Ascending aorta (tissue), 2 donors: ENCODE measurements at regions not wholly inside any gene's neighbourhood (a gene's known extent, or its start where the extent isn't known, plus 50 kb on each side); places are given as distances from the start of the nearest gene placed in this dataset.
"Not testable (repeated sequence)": the region's sequence is repeated elsewhere in the genome, so short reads cannot be mapped to it uniquely, and the experiment has no call there.

Experiments
- DNase-seq, 2 donors: peaks; one replicate each; pipeline ENCODE4 v3.0.0-alpha.2; 2019; ENCODE audit warnings: low spot score in 2 of 2
- H3K27ac ChIP-seq, 2 donors: fragments of 200-600 bp; sonication (generic); one replicate each; pipeline ENCODE4 v1.5.1; 2016 to 2017; ENCODE audit warnings: mild to moderate bottlenecking in 1 of 2
- H3K27me3 ChIP-seq: fragments of 200-600 bp; sonication (generic); one replicate; pipeline ENCODE4 v1.5.1; 2017
- H3K36me3 ChIP-seq, 2 donors: fragments of 200-600 bp; sonication (generic); one replicate each; pipeline ENCODE4 v1.5.1; 2016
- H3K4me1 ChIP-seq, 2 donors: fragments of 200-600 bp; sonication (generic); one replicate each; pipeline ENCODE4 v1.5.1; 2016 to 2017; ENCODE audit warnings: mild to moderate bottlenecking in 1 of 2
- H3K4me3 ChIP-seq, 2 donors: fragments of 200-600 bp; sonication (generic); one replicate each; pipeline ENCODE4 v1.5.1; 2016 to 2017; ENCODE audit warnings: mild to moderate bottlenecking in 1 of 2
- H3K9me3 ChIP-seq, 2 donors: fragments of 200-600 bp; sonication (generic); one replicate each; pipeline ENCODE4 v1.5.1; 2016
- CTCF ChIP-seq, 3 experiments: fragments of 200-600 bp in 2 of 3; fragments of 450-650 bp in 1 of 3; sonication (generic) in 2 of 3; IDR thresholded peaks; one replicate each; pipeline ENCODE4 v1.5.1; 2016 to 2019; ENCODE audit warnings: antibody characterized with exemption in 3 of 3, mild to moderate bottlenecking in 1 of 3, moderate library complexity in 1 of 3
- intact Hi-C: fragments of 100-400 bp; cut with DNase I; formaldehyde crosslinking; loops from one replicate; pipeline ENCODE4 v1.15.1; 2023

- Histone ChIP-seq H3K27me3 (no peaks in the 10 kb centered on the region), H3K9me3 (no peaks in the 10 kb centered on the region), H3K36me3 (no peaks in the 10 kb centered on the region), H3K4me3 (no peak overlapping the region), H3K4me1 (no peaks in the 10 kb centered on the region), H3K27ac (no peak overlapping the region)
- intact Hi-C loops = loop anchor here (1.0 to 5.0 kb wide), 3 partner anchors 408 to 506 kb away; no protein-coding TSS in a partner anchor
- no peak for DNase-seq
- TF ChIP-seq CTCF (IDR thresholded peaks at IDR 0.05) = peak; percentile 37 to 62 (median 45)
Measured at GRCh38 chr11:56841210-56841810, 92.8 kb upstream of the OR9G4 start.

GRCh38 chr11:56827357-56827756, 78.9 kb upstream of the OR9G4 start:
- H3K27me3 ChIP-seq, DNase-seq, H3K9me3 ChIP-seq, H3K36me3 ChIP-seq, intact Hi-C loops, H3K27ac ChIP-seq, H3K4me1 ChIP-seq, H3K4me3 ChIP-seq: not testable (repeated sequence)

DNA sequence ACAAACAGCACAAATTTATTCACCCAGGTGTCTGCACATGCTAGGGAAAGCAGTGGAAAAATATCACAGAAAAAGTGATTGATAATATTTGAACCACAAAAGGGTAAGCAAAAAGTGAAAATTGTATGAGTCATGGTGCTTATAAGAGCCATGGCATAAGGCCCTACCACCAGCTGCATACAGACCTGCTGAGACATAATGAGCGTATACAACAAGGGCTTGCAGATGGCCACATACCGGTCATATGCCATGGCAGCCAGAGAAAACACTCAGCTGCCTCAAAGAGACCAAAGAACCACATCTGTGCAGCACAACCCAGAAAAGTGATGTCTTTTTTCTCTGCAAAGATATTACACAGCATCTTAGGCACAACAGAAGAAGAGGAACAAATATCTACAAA, 71.4 kb upstream of the OR9G4 start:
- H3K4me1 ChIP-seq = no peaks in the 10 kb centered on the region
- H3K27ac ChIP-seq = no peak overlapping the region
- H3K27me3 ChIP-seq = no peaks in the 10 kb centered on the region
- no peak for DNase-seq
- no peak overlapping the region for H3K4me3 ChIP-seq
- H3K9me3 ChIP-seq = no peaks in the 10 kb centered on the region
- TF ChIP-seq CTCF (IDR thresholded peaks at IDR 0.05) = no peak
- no peaks in the 10 kb centered on the region for H3K36me3 ChIP-seq
- intact Hi-C loops = no loop called here

GRCh38 chr11:56817661-56818060, 69.2 kb upstream of the OR9G4 start:
- no peak for TF ChIP-seq CTCF (IDR thresholded peaks at IDR 0.05)
- DNase-seq = no peak
- no peak overlapping the region for H3K27ac ChIP-seq
- intact Hi-C loops = no loop called here
- H3K36me3 ChIP-seq = no peaks in the 10 kb centered on the region
- no peaks in the 10 kb centered on the region for H3K9me3 ChIP-seq
- H3K27me3 ChIP-seq = no peaks in the 10 kb centered on the region
- no peak overlapping the region for H3K4me3 ChIP-seq
- H3K4me1 ChIP-seq = no peaks in the 10 kb centered on the region

DNA sequence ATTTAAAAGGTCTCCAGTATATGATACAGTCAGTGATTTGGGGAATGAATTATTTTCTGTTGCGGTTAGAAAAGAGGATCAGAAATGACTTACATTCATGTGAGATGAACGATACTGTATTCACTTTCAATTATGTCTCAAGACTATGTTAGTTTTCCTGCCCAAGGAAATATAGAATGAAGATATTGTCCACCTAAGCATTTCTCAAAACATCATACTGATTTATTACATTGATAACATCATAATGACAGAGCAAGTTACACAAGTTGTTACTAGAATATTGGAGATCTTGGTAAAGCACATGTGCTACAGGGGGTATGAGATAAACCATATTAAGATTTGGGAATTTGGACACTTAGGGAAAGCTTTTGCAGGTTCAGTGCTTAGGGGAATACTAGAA, 67.8 kb upstream of the OR9G4 start:
- intact Hi-C loops = no loop called here
- H3K4me1 ChIP-seq = no peaks in the 10 kb centered on the region
- H3K27me3 ChIP-seq = no peaks in the 10 kb centered on the region
- H3K4me3 ChIP-seq = no peak overlapping the region
- H3K27ac ChIP-seq = no peak overlapping the region
- no peak for DNase-seq
- no peak for TF ChIP-seq CTCF (IDR thresholded peaks at IDR 0.05)
- H3K36me3 ChIP-seq = no peaks in the 10 kb centered on the region
- no peaks in the 10 kb centered on the region for H3K9me3 ChIP-seq

GRCh38 chr11:56808326-56808725, 59.8 kb upstream of the OR9G4 start:
- no peak for TF ChIP-seq CTCF (IDR thresholded peaks at IDR 0.05)
- intact Hi-C loops = no loop called here

More at GRCh38 chr11:56808326-56808725, 59.8 kb upstream of the OR9G4 start:
- no peak overlapping the region for H3K4me3 ChIP-seq
- no peaks in the 10 kb centered on the region for H3K36me3 ChIP-seq
- no peaks in the 10 kb centered on the region for H3K27me3 ChIP-seq
- no peak overlapping the region for H3K27ac ChIP-seq
- no peaks in the 10 kb centered on the region for H3K4me1 ChIP-seq
- H3K9me3 ChIP-seq = no peaks in the 10 kb centered on the region
- no peak for DNase-seq
